NCI-H748 (cell line): ENCODE measurements at regions not wholly inside any gene's neighbourhood (a gene's known extent, or its start where the extent isn't known, plus 50 kb on each side); places are given as distances from the start of the nearest gene placed in this dataset.
"Not testable (repeated sequence)": the region's sequence is repeated elsewhere in the genome, so short reads cannot be mapped to it uniquely, and the experiment has no call there.

Experiments
- DNase-seq: peaks from one replicate; lab custom pipeline; 2025; ENCODE audit not compliant: unreplicated experiment; lab: John Stamatoyannopoulos, UW

DNA sequence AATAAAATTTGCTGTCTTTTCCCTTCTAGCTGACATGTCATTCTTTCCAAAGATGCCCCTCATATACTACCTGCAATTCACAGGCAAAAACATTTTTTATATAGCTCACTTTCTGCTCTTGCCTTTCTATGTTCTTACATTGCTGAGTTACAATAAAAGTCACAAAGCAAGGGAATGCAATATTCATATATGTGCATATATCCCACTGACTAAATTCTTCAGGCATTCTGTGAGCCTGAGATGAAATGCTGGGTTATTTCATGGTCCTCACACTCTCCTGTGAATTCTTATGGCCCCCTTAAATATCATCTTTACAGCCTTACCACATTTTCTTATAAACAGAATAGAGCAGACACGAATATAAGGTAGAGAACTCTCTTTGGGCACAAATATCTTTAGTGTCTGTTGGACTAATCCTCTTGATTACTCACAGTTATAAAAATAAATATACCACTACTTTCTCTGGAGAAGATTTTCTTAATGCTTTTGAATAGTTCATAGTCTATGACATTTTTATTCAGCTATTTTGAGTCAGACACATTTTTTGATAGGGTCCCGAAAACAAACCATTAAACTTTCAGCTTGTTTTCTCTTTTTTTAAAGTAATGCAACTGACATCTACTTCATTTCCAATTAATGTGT lies 84.1 kb upstream of the H2AZ1 start:
- DNase-seq: no peak

DNA sequence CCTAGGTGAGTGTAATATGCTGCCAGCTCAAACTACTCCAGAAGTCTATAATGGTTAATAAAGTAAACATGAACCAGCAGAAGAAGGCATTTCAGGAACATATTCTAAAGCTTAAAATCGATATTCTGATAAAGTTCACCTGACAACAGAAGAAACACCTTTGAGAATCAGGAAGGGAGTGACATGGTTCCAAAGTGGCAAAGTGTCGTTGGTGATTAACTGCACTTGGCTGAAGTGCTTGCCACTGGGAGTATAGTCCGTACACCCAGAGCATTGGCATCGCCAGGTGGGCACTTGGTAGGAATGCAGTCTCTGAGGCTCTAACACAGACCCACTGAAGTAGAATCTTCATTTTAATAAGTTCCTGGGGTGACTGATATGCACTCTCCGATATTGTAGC lies 76.0 kb upstream of the H2AZ1 start:
- DNase-seq: no peak

DNA sequence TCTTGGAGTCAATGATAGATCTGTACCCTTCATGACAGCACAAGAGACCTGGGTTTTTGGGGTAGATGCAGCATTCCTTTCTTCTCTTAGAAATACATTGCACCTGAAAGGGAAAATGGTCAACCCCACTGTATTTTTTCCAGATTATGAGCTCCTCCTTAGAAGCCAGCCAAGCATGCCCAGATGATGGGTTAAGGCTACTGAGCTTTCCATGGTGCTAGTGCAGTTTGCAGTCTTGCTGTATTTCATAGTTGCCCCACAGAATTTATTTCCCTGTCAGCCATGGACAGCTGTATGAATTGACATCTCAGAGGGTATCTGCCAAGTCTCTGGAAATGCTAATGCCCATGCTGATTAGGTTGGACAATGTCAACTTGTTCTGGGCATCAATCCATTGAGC lies 73.7 kb upstream of the H2AZ1 start:
- DNase-seq: no peak

DNA sequence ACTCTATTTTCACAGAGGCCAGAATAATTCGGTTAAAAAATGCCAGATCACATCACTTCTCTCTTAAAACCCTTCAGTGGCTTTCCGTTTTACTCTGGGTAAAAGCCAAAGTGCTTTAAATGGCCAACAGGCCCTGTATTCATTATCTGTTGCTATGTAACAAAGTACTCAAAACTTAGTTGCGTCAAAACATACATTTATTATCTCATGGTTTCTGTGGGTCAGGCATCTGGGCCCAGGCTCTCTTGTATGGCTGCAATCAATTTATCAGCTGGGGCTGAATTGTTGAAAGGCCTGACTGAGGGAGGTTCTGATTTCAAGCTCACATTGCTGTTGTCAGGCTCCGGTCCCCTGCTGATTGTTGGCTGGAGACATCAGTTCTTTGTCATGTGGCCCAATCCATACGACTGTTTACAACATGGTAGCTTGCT lies 72.7 kb upstream of the H2AZ1 start:
- peak; percentile 88 for DNase-seq

DNA sequence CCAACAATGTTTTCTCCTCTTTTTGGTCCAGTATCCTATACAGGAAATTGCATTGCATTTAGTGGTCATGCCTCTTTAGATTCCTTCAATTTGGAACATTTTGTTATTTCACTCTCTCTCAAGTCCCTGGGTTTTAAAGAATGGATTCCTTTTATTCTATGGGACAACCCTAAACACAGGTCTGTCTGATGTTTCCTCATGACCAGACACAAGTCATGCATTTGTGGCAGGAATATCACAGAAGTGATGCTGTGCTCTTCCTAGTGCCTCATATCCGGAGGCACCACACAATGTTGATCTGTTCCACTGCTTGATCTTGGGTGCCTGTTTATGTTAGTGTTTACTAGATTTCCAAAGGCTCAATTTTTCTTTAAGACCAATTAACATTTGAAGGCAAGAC lies 69.7 kb upstream of the H2AZ1 start:
- DNase-seq: no peak

DNA sequence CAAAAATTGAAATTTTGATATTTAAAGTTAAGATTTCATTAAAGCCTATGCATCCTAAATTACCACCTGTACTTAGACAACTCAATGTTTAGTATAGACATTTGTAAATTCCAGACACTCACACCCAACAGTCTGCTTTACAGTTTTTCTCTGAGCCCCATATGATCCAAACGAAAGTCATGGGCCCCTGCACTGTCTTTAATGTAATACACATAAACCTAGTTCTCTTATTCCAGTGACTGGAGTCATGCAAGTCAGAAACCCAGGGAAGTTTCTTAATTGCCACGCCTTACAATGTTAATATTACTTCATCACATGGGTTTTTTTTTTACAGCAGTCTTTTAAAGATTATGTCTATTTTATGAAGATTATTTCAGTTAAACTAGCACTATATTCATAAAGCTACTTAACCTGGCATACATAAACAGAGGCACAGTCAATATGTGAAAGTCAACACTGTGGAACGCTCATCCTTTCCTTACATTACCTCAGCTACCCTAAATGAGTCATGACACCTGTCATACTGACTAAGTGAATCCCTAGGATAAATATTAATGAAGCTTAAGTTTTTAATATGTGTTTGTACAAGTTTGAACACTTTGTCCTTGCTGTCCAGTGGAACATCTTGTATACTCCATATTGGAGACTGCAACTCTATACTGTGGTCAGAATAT lies 67.7 kb upstream of the H2AZ1 start:
- DNase-seq: no peak

DNA sequence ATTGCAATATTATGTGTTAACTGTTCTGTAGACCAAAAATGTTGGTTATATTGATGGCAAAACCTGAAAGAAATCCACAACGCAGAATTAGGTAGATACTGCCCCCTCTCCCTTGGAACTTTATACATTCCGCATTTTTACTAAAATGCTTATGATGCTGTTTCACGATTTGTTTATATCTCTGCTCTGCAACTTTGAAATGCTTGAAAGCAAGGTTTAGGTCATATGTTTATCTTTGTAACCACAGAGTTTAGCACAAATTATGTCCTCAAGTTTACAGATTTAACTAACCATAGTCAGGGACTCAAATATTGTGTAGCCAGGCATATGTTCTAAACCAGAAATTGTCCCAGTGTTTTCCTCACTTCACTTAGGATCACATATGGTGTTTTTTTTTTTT lies 66.1 kb upstream of the H2AZ1 start:
- no peak for DNase-seq

DNA sequence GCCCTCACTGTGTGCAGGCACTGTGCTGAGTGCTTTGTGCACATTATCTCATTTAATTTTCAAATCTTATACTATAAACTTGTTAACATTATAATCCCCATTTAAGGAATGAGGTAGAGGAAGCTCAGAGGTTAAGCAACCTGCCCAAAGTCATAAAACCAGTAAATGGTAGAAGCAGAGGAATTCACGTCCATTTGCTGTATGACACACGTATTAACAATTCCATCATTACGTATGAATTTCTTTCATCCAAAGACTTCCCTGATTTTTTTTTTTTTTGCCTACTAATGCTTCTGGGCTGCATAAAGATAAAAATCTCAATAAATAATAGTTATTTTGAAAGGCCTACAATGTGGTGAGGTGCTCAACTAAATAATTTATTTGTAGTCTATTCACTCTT lies 64.5 kb upstream of the H2AZ1 start:
- DNase-seq: no peak

DNA sequence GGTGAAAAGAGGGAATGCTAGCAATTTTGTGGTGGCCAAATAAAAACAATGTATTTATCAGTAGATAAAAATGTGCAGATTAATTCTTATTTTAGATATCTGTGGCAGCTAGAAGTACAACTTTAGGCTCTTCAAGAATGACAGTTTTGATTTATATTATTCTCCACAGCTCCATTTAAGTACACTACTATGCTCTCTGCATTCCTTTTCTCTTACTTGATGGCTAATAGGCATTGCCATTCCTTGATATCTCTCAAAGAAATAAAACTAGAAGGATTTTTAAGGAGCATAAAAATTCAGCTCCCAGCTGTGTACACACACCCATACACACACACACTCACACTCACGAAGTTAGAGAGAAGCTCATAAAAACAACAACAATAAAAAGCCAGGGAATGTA lies 59.4 kb upstream of the H2AZ1 start:
- DNase-seq: no peak

DNA sequence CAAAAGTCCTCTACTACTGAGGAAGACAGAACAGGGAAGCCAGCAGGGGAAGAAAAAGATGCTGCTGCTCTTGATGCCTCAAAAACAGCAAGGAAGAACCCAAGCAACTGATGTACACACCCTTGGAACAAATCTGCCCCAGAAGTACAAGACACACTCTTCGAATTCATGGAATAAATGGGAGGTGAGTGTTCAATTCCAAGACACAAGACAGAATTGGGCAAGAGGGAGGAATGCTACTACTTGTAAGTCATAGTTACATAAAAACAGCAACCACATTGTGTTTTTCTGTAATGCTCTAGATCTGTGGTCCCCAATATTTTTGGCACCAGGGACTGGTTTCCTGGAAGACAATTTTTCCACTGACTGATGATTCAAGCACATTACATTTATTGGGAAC lies 58.0 kb upstream of the H2AZ1 start:
- DNase-seq: no peak

DNA sequence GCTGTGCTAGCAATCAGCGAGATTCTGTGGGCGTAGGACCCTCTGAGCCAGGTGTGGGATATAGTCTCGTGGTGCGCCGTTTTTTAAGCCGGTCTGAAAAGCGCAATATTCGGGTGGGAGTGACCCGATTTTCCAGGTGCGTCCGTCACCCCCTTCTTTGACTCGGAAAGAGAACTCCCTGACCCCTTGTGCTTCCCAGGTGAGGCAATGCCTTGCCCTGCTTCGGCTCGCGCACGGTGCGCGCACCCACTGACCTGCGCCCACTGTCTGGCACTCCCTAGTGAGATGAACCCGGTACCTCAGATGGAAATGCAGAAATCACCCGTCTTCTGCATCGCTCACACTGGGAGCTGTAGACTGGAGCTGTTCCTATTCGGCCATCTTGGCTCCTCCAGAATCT lies 56.1 kb upstream of the H2AZ1 start:
- DNase-seq: not testable (repeated sequence)
